ENCODE measurements at regions not wholly inside any gene's neighbourhood (a gene's known extent, or its start where the extent isn't known, plus 50 kb on each side); places are given as distances from the start of the nearest gene placed in this dataset.

GRCh38 chr18:10061566-10062140 lies 147.8 kb downstream of the VAPA start:
- H4K8ac ChIP-seq (ENCODE audit: low read depth in 2 of 2, low read length in 2 of 2), result no peak overlapping the region
- H2AFZ ChIP-seq (replicated peaks; ENCODE audit: low read length, poor library complexity), result no peak overlapping the region
- H2BK20ac ChIP-seq (ENCODE audit: low read depth, low read length), result peak overlapping the region; percentile 0; the same call in 1 of the 2 replicates
- H3K9me1 ChIP-seq (ENCODE audit: insufficient read depth, low read length), result peaks cover 21% of the 10 kb centered on the region
- TF ChIP-seq, protein P1, sequence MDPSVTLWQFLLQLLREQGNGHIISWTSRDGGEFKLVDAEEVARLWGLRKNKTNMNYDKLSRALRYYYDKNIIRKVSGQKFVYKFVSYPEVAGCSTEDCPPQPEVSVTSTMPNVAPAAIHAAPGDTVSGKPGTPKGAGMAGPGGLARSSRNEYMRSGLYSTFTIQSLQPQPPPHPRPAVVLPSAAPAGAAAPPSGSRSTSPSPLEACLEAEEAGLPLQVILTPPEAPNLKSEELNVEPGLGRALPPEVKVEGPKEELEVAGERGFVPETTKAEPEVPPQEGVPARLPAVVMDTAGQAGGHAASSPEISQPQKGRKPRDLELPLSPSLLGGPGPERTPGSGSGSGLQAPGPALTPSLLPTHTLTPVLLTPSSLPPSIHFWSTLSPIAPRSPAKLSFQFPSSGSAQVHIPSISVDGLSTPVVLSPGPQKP (IDR thresholded peaks at IDR 0.05; ENCODE audit: borderline replicate concordance, low read depth, low read length), result no peak
- dilution Hi-C loops (cut with HindIII; ENCODE audit: low sequenced_read_pairs, unreplicated experiment), result no loop called here
- H4K5ac ChIP-seq (ENCODE audit: low read depth, low read length), result no peak overlapping the region; the same call in 1 of the 2 replicates
- ChIA-PET POLR2A (ENCODE audit: unreplicated experiment) (no interaction called here), CTCF (no interaction called here)
- no peak overlapping the region for H2AK9ac ChIP-seq (replicated peaks; ENCODE audit: low read depth, low read length, poor library complexity)
- WGBS, 2 experiments (ENCODE audit: extremely low coverage in 2 of 2, insufficient read length in 1 of 2), result no CpG with 5 or more reads among the region's 4 CpGs
- peak overlapping the region; percentile 18; the same call in 1 of the 2 replicates for H2AK5ac ChIP-seq (ENCODE audit: low read depth, low read length)
- no peaks in the 10 kb centered on the region for H3K27me3 ChIP-seq (ENCODE audit: control insufficient read depth, insufficient read depth, low read length)
- H2BK120ac ChIP-seq (ENCODE audit: low read depth, low read length), result no peak overlapping the region
- H3K23ac ChIP-seq (ENCODE audit: low read depth, low read length), result no peak overlapping the region
- H3K9ac ChIP-seq (ENCODE audit: low read depth, low read length), result no peak overlapping the region
- no peak for DNase-seq
- ATAC-seq (ENCODE audit: low read depth), result no peak
- 0 out of 2 replicates have a peak overlapping the region, but pooled peaks have one; percentile 14 for H3K4ac ChIP-seq (ENCODE audit: low read depth, low read length)
- 0 out of 2 replicates have a peak overlapping the region, but pooled peaks have one; percentile 42 for H3K18ac ChIP-seq (ENCODE audit: low read depth, low read length)
- H3K14ac ChIP-seq (replicated peaks; ENCODE audit: low read depth, low read length), result no peak overlapping the region
- no peaks in the 10 kb centered on the region for H4K20me1 ChIP-seq (ENCODE audit: insufficient read depth, low read length)
- no peaks in the 10 kb centered on the region for H3K36me3 ChIP-seq (ENCODE audit: control insufficient read depth, insufficient read depth, low read length)
- H3K9me3 ChIP-seq (ENCODE audit: control insufficient read depth, insufficient read depth, low read length), result no peaks in the 10 kb centered on the region
- H3K79me1 ChIP-seq (ENCODE audit: low read depth in 1 of 2, low read length in 2 of 2), result 0 out of 4 replicates have a peak, but pooled peaks cover 0 to 5% of the 10 kb centered on the region in 2 experiments
- peaks cover 39% of the 10 kb centered on the region for H3K4me1 ChIP-seq (ENCODE audit: control insufficient read depth, insufficient read depth, low read length)
- no peak overlapping the region for H3K56ac ChIP-seq (ENCODE audit: extremely low read depth, insufficient read depth, low read length)
- H3K4me2 ChIP-seq (ENCODE audit: low read depth, low read length), result no peak overlapping the region
- H3K27ac ChIP-seq (ENCODE audit: insufficient read depth, low read length), result no peak overlapping the region
- intact Hi-C loops (cut with micrococcal nuclease), result no loop called here
- no TSS peak for BruUV-seq (replicated peaks)
- H2BK15ac ChIP-seq (ENCODE audit: low read depth, low read length), result no peak overlapping the region
- H4K91ac ChIP-seq (ENCODE audit: insufficient read depth, low read depth, low read length), result no peak overlapping the region
- in situ Hi-C loops (cut with MboI; ENCODE audit: low sequenced_read_pairs), result no loop called here
- H2BK5ac ChIP-seq (ENCODE audit: low read depth, low read length, poor library complexity, severe bottlenecking), result no peak overlapping the region
- H3K4me3 ChIP-seq (ENCODE audit: insufficient read depth, low read depth, low read length), result no peak overlapping the region

Data from IMR-90 (cell line).